Karpas-422 (cell line): ENCODE measurements at regions not wholly inside any gene's neighbourhood (a gene's known extent, or its start where the extent isn't known, plus 50 kb on each side); places are given as distances from the start of the nearest gene placed in this dataset.

Experiments
- DNase-seq: peaks from one replicate; pipeline ENCODE4 v3.0.0-alpha.2; 2015
- H2AFZ ChIP-seq: fragments of 200-600 bp; sonication (generic); 2 replicates; pipeline ENCODE4 v1.6.1; 2014; ENCODE audit warnings: antibody characterized with exemption, low read length, mixed read lengths
- H3K27ac ChIP-seq: fragments of 200-600 bp; sonication (generic); 2 replicates; pipeline ENCODE4 v1.5.1; 2014; ENCODE audit warnings: mild to moderate bottlenecking, low read length, moderate library complexity
- H3K27me3 ChIP-seq: fragments of 200-600 bp; sonication (generic); 2 replicates; pipeline ENCODE4 v1.6.1; 2014; ENCODE audit warnings: low read length, mixed read lengths
- H3K36me3 ChIP-seq: fragments of 200-600 bp; sonication (generic); 2 replicates; pipeline ENCODE4 v1.6.1; 2014; ENCODE audit warnings: low read length, mixed read lengths; ENCODE audit not compliant: insufficient read depth
- H3K4me1 ChIP-seq: fragments of 200-600 bp; sonication (generic); 2 replicates; pipeline ENCODE4 v1.6.1; 2014; ENCODE audit warnings: mild to moderate bottlenecking, low read length, mixed read lengths
- H3K4me2 ChIP-seq: fragments of 200-600 bp; sonication (generic); 2 replicates; pipeline ENCODE4 v1.6.1; 2014; ENCODE audit warnings: low read length, low read depth, mild to moderate bottlenecking; ENCODE audit not compliant: poor library complexity, severe bottlenecking
- H3K4me3 ChIP-seq: fragments of 200-600 bp; sonication (generic); 2 replicates; pipeline ENCODE4 v1.5.1; 2014; ENCODE audit warnings: mild to moderate bottlenecking, antibody characterized with exemption, low read length, mixed read lengths
- H3K79me2 ChIP-seq: fragments of 200-600 bp; sonication (generic); 2 replicates; pipeline ENCODE4 v1.6.1; 2014; ENCODE audit warnings: mild to moderate bottlenecking, low read length, mixed read lengths
- H3K9ac ChIP-seq: fragments of 200-600 bp; sonication (generic); 2 replicates; pipeline ENCODE4 v1.6.0; 2014; ENCODE audit warnings: low read length
- H3K9me2 ChIP-seq: fragments of 200-600 bp; sonication (generic), shearing (Covaris generic); replicated peaks from 2 replicates; pipeline ENCODE4 v1.6.0; 2014; ENCODE audit warnings: mild to moderate bottlenecking, low read length, moderate library complexity; ENCODE audit not compliant: insufficient read depth
- H3K9me3 ChIP-seq: fragments of 300-700, 200-600 bp; sonication (generic); 2 replicates; pipeline ENCODE4 v1.6.1; 2014; ENCODE audit warnings: low read length, mixed read lengths
- H4K20me1 ChIP-seq: fragments of 200-600 bp; sonication (generic); 2 replicates; pipeline ENCODE4 v1.6.1; 2014; ENCODE audit warnings: mild to moderate bottlenecking, antibody characterized with exemption, low read length, low read depth; ENCODE audit not compliant: insufficient read depth

DNA sequence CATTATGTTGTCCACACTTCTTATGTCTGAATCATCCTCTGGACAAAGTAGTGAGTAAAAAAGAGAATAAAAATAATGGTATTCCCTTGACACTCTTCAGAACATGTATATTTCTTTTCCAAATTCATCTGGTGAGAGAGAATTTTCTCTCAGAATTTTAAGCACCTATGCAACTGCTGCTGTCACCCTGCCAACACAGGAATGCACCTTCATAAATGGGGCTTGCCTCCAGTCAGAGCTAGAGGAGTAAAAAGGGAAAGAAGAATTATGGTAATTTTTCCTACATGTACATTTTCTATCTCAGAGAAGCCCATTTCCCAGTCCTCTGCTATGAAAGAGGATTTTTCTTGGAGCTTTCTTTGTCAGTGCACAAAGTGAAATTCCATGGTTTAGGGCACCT, 92.2 kb upstream of the ALCAM start:
- Histone ChIP-seq H3K4me1 (no peaks in the 10 kb centered on the region), H3K27ac (no peak overlapping the region), H3K36me3 (no peaks in the 10 kb centered on the region), H3K27me3 (no peaks in the 10 kb centered on the region), H4K20me1 (no peaks in the 10 kb centered on the region), H3K79me2 (no peaks in the 10 kb centered on the region), H3K9me2 (no peaks in the 10 kb centered on the region), H3K4me3 (no peak overlapping the region), H3K9me3 (no peaks in the 10 kb centered on the region), H3K9ac (no peak overlapping the region), H3K4me2 (no peak overlapping the region), H2AFZ (no peak overlapping the region)
- DNase-seq = no peak

DNA sequence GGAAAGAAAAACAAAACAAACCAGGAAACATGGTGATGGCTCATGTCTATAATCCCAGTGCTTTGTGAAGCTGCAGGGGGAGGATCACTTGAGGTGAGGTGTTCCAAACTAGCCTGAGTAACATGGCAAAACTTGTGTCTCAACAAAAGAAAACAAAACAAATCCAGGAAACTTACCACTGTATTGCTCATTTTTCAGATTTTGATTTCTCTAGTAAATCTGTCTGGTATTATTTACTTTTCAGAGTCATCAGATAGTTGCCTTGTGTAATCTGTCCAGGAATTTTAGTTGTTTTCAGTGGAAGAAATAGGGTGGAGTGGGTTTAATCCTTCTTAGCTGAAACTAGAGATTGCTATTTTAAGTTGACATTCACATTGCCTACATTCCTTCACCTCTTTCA, 91.8 kb upstream of the ALCAM start:
- Histone ChIP-seq H4K20me1 (no peaks in the 10 kb centered on the region), H3K9me2 (no peaks in the 10 kb centered on the region), H3K4me2 (no peak overlapping the region), H2AFZ (no peak overlapping the region), H3K4me1 (no peaks in the 10 kb centered on the region), H3K9ac (no peak overlapping the region), H3K9me3 (no peaks in the 10 kb centered on the region), H3K4me3 (no peak overlapping the region), H3K27me3 (no peaks in the 10 kb centered on the region), H3K27ac (no peak overlapping the region), H3K36me3 (no peaks in the 10 kb centered on the region), H3K79me2 (no peaks in the 10 kb centered on the region)
- DNase-seq = no peak

DNA sequence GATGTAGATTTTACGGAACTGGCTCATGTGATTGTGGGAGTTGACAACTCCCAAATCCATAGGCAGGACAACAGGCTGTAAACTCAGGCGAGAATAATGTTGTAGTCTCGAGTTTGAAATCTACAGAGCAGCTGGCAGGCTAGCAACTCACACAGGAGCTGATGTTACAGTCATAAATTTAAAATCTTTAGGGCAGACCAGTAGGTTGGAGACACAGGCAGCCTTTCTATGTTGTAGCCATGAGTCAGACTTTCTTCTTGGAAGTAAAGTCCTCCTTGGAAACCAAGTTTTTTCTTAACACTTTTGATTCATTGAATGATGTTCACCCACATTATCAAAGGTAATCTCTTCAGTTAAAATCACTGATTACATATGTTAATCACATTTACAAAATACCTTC, 89.1 kb upstream of the ALCAM start:
- no peaks in the 10 kb centered on the region for H3K79me2 ChIP-seq
- H3K9me2 ChIP-seq = no peaks in the 10 kb centered on the region
- no peak for DNase-seq

DNA sequence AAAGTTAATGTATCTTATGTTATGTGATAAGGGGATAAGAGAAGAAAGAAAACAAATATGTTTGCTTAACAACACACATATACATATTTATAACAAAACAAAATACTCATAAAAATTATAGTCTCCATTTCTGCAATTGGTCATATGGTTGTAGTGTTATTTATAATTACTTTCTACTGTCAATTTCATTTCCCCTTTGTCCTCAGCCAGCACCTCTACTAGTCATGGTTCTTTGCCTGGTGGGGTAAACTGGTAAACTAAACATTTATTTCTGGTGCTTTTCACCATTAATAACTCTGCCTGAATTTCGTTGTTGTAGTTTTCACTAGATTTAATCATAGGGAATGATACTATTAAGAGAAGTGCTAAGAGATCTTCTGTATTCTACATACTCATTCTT, 88.0 kb upstream of the ALCAM start:
- Histone ChIP-seq H3K4me2 (no peak overlapping the region), H4K20me1 (no peaks in the 10 kb centered on the region), H3K36me3 (no peaks in the 10 kb centered on the region), H3K27me3 (no peaks in the 10 kb centered on the region), H3K79me2 (no peaks in the 10 kb centered on the region), H3K4me1 (no peaks in the 10 kb centered on the region), H3K9ac (no peak overlapping the region), H3K9me2 (no peaks in the 10 kb centered on the region), H3K4me3 (no peak overlapping the region), H2AFZ (no peak overlapping the region), H3K27ac (no peak overlapping the region), H3K9me3 (no peaks in the 10 kb centered on the region)
- DNase-seq = no peak

More for the DNA sequence above, 89.1 kb upstream of the ALCAM start:
- no peak overlapping the region for H3K27ac ChIP-seq
- no peak overlapping the region for H3K9ac ChIP-seq
- no peaks in the 10 kb centered on the region for H3K9me3 ChIP-seq
- H3K27me3 ChIP-seq = no peaks in the 10 kb centered on the region
- no peaks in the 10 kb centered on the region for H3K36me3 ChIP-seq
- no peaks in the 10 kb centered on the region for H4K20me1 ChIP-seq
- no peaks in the 10 kb centered on the region for H3K4me1 ChIP-seq
- H3K4me3 ChIP-seq = no peak overlapping the region
- no peak overlapping the region for H3K4me2 ChIP-seq
- no peak overlapping the region for H2AFZ ChIP-seq

DNA sequence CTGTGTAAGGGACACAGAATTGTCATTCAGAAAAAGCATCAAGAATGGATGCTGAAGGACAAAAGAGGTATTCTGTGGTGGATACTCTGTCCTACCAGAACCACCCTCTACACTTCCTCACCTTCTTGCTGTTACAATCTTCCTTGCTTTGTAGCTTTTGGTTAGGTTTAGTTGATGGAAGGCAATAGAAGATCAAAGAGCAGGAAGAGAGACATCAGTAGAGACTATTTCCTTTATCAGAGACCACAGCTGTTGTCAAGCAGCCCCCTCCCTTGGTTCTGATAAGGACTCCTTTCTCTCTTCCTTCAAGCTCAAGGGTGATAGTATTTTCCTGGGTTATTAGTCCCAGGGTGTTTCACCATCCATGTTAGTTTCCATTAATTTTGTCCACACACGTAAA, 84.7 kb upstream of the ALCAM start:
- Histone ChIP-seq H3K27me3 (no peaks in the 10 kb centered on the region), H3K36me3 (no peaks in the 10 kb centered on the region), H2AFZ (no peak overlapping the region), H3K9me3 (no peaks in the 10 kb centered on the region), H3K27ac (no peak overlapping the region), H3K4me1 (no peaks in the 10 kb centered on the region), H3K79me2 (no peaks in the 10 kb centered on the region), H3K4me3 (no peak overlapping the region), H3K4me2 (no peak overlapping the region), H4K20me1 (no peaks in the 10 kb centered on the region), H3K9me2 (no peaks in the 10 kb centered on the region), H3K9ac (no peak overlapping the region)
- DNase-seq = no peak

DNA sequence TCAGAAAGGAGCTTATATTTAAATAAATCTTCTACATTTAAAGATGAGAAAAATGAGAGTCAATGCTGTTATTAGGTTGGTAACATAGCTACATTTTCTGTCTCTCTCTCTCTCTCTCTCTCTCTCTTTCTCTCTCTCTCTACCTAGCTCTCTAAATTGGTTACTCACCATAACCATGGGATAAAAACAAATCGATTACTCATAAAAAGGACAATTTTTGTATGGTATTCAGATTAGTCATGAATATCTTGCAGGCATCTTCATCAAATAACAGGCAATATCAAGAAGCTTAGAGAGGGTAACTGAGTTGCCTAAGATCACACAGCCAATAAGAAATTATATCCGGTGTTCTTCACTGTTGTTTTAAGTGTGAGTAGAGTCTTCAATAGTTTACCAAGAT, 81.8 kb upstream of the ALCAM start:
- H4K20me1 ChIP-seq = no peaks in the 10 kb centered on the region
- no peaks in the 10 kb centered on the region for H3K9me2 ChIP-seq
- DNase-seq = no peak
- H3K4me1 ChIP-seq = no peaks in the 10 kb centered on the region
- H3K27me3 ChIP-seq = no peaks in the 10 kb centered on the region
- no peak overlapping the region for H3K4me3 ChIP-seq
- no peak overlapping the region for H3K9ac ChIP-seq
- H3K36me3 ChIP-seq = no peaks in the 10 kb centered on the region
- H3K27ac ChIP-seq = no peak overlapping the region
- no peaks in the 10 kb centered on the region for H3K79me2 ChIP-seq
- no peak overlapping the region for H2AFZ ChIP-seq
- no peak overlapping the region for H3K4me2 ChIP-seq
- no peaks in the 10 kb centered on the region for H3K9me3 ChIP-seq

DNA sequence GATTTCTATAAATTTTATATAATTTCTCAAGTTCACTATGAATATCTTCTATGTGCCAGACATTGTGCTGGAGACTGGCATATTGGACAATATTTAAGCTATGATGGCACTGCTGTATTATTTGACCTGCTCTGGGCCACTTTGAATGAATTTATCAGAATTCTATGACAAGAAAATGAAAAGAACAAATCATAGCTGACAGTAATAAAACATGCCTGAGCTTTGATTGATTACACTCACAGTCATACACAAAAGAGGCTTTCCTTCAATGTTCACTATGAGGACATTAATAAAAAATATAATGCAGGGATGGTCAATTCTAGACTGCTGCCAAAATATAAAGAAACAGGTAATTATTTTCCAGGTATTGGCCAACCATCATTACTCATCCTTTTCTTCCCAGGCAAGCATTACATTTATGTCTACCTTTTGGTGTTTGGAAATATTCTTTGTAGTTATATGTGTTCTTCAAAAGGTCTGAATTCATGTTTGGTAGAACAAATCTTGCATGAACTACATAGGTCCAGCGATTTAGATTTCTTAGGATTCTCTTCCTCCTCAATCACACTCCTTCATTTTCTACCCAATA, 81.0 kb upstream of the ALCAM start:
- Histone ChIP-seq H3K4me3 (no peak overlapping the region), H3K9me2 (no peaks in the 10 kb centered on the region), H3K4me1 (no peaks in the 10 kb centered on the region), H3K4me2 (no peak overlapping the region), H3K9me3 (no peaks in the 10 kb centered on the region), H3K79me2 (no peaks in the 10 kb centered on the region), H3K9ac (no peak overlapping the region), H4K20me1 (no peaks in the 10 kb centered on the region), H3K27me3 (no peaks in the 10 kb centered on the region), H3K27ac (no peak overlapping the region), H2AFZ (no peak overlapping the region), H3K36me3 (no peaks in the 10 kb centered on the region)
- DNase-seq = no peak

DNA sequence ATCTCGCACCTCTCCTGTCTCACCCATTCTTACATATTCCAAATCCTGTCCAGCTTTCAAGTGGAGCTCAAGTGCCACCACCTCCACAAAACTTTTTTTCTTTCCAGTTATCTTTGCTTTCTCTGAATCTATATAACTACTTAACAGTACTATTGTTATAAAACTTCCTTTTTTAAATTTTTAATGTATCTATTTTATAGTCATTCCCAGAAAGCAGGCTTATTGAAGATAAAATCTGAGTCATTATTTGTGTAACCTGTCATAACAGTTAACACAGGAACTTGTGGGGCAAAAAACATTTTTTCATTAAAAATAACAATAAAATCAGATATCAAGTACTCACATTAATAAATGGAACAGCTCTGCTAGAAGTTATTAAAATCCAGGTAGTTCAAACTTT, 73.3 kb upstream of the ALCAM start:
- no peak overlapping the region for H2AFZ ChIP-seq
- no peaks in the 10 kb centered on the region for H3K4me1 ChIP-seq
- no peaks in the 10 kb centered on the region for H3K27me3 ChIP-seq
- H4K20me1 ChIP-seq = no peaks in the 10 kb centered on the region
- H3K9ac ChIP-seq = no peak overlapping the region
- no peaks in the 10 kb centered on the region for H3K9me3 ChIP-seq
- no peak overlapping the region for H3K27ac ChIP-seq
- no peak for DNase-seq
- H3K36me3 ChIP-seq = no peaks in the 10 kb centered on the region
- no peak overlapping the region for H3K4me2 ChIP-seq
- H3K4me3 ChIP-seq = no peak overlapping the region
- no peaks in the 10 kb centered on the region for H3K9me2 ChIP-seq
- no peaks in the 10 kb centered on the region for H3K79me2 ChIP-seq
